Common myeloid progenitor, CD34-positive (primary cell): ENCODE measurements at regions not wholly inside any gene's neighbourhood (a gene's known extent, or its start where the extent isn't known, plus 50 kb on each side); places are given as distances from the start of the nearest gene placed in this dataset.

ENCODE experiments used
- CTCF ChIA-PET: fragments of 350-600 bp; sonication (Branson Sonifier 250); formaldehyde crosslinking; loops from one replicate; lab custom pipeline; 2021; ENCODE audit warnings: antibody characterized with exemption; lab: Charles Lee
- POLR2A ChIA-PET: fragments of 350-600 bp; sonication (Branson Sonifier 250); formaldehyde crosslinking; loops from one replicate; lab custom pipeline; 2021; ENCODE audit warnings: antibody characterized with exemption; lab: Charles Lee
- DNase-seq, 3 donors: peaks; one replicate each; pipeline versions ENCODE4 v3.0.0 to v3.0.0-alpha.2; 2013
- H3K27ac ChIP-seq, 2 experiments: 1 replicate in 1 of 2; 2 replicates in 1 of 2; pipeline ENCODE4 v1.7.0; 2013; ENCODE audit warnings: inconsistent platforms in 2 of 2, low read length in 2 of 2, mild to moderate bottlenecking in 2 of 2, low read depth in 1 of 2, moderate library complexity in 1 of 2; ENCODE audit not compliant: severe bottlenecking in 2 of 2, insufficient read depth in 1 of 2, poor library complexity in 1 of 2
- H3K27me3 ChIP-seq, 5 experiments: replicated peaks in 2 of 5; 1 replicate in 3 of 5; 2 replicates in 2 of 5; pipeline versions ENCODE4 v1.6.1 to v1.7.0; 2013; ENCODE audit warnings: low read length in 4 of 5, mild to moderate bottlenecking in 2 of 5, moderate library complexity in 2 of 5, inconsistent platforms in 1 of 5; ENCODE audit not compliant: insufficient read depth in 5 of 5, control insufficient read depth in 4 of 5
- H3K36me3 ChIP-seq, 4 experiments: 1 replicate in 2 of 4; 2 replicates in 2 of 4; pipeline versions ENCODE4 v1.6.1 to v1.7.0; 2013; ENCODE audit warnings: low read length in 3 of 4, control low read depth in 1 of 4, mild to moderate bottlenecking in 1 of 4; ENCODE audit not compliant: control insufficient read depth in 4 of 4, insufficient read depth in 4 of 4
- H3K4me1 ChIP-seq, 4 experiments: 1 replicate in 3 of 4; 2 replicates in 1 of 4; pipeline versions ENCODE4 v1.6.1 to v1.7.1; 2013; ENCODE audit warnings: low read length in 3 of 4, mild to moderate bottlenecking in 3 of 4, control low read depth in 1 of 4, inconsistent platforms in 1 of 4, moderate library complexity in 1 of 4; ENCODE audit not compliant: control insufficient read depth in 4 of 4, insufficient read depth in 4 of 4; ENCODE audit errors: control extremely low read depth in 1 of 4
- H3K4me3 ChIP-seq, 7 experiments: 1 replicate in 4 of 7; 2 replicates in 3 of 7; pipeline versions ENCODE4 v1.5.1 to v1.7.0; 2013; ENCODE audit warnings: mild to moderate bottlenecking in 7 of 7, low read length in 6 of 7, moderate library complexity in 6 of 7, inconsistent platforms in 2 of 7, low read depth in 2 of 7, control low read depth in 1 of 7; ENCODE audit not compliant: insufficient read depth in 4 of 7, control insufficient read depth in 1 of 7; ENCODE audit errors: extremely low read depth in 1 of 7
- H3K9me3 ChIP-seq, 5 experiments: 1 replicate in 4 of 5; 2 replicates in 1 of 5; pipeline versions ENCODE4 v1.6.1 to v1.7.1; 2013; ENCODE audit warnings: low read length in 4 of 5, mild to moderate bottlenecking in 2 of 5, inconsistent platforms in 1 of 5, low read depth in 1 of 5, moderate library complexity in 1 of 5; ENCODE audit not compliant: control insufficient read depth in 4 of 5, insufficient read depth in 2 of 5; ENCODE audit errors: control extremely low read depth in 1 of 5
- WGBS: methylation state at CpG from one replicate; pipeline ENCODE4 v1.1.5; 2013; ENCODE audit not compliant: insufficient coverage; 5-methylcytosine and 5-hydroxymethylcytosine counted together

GRCh38 chr4:129248621-129249020 is 152.7 kb downstream of the C4orf33 start:
- POLR2A ChIA-PET: no interaction called here
- Histone ChIP-seq H3K9me3 (no peaks in the 10 kb centered on the region), H3K27me3 (no peaks in the 10 kb centered on the region), H3K4me1 (no peaks in the 10 kb centered on the region), H3K4me3 (no peak overlapping the region), H3K27ac (no peak overlapping the region), H3K36me3 (no peaks in the 10 kb centered on the region)
- no peak for DNase-seq
- CTCF ChIA-PET: no interaction called here
- 100% methylated on average over 1 of the region's 1 CpG for WGBS

GRCh38 chr4:129254126-129254525 is 158.2 kb downstream of the C4orf33 start:
- Histone ChIP-seq H3K4me1 (no peaks in the 10 kb centered on the region), H3K36me3 (no peaks in the 10 kb centered on the region), H3K9me3 (no peaks in the 10 kb centered on the region), H3K4me3 (no peak overlapping the region), H3K27ac (no peak overlapping the region), H3K27me3 (no peaks in the 10 kb centered on the region)
- POLR2A ChIA-PET: no interaction called here
- CTCF ChIA-PET: no interaction called here
- DNase-seq: no peak

GRCh38 chr4:129254526-129254925 is 158.6 kb downstream of the C4orf33 start:
- Histone ChIP-seq H3K36me3 (no peaks in the 10 kb centered on the region), H3K9me3 (no peaks in the 10 kb centered on the region), H3K27me3 (no peaks in the 10 kb centered on the region), H3K27ac (no peak overlapping the region), H3K4me1 (no peaks in the 10 kb centered on the region), H3K4me3 (no peak overlapping the region)
- CTCF ChIA-PET: no interaction called here
- no peak for DNase-seq
- POLR2A ChIA-PET: no interaction called here

GRCh38 chr4:129261584-129261983 is 165.6 kb downstream of the C4orf33 start:
- no peak for DNase-seq
- Histone ChIP-seq H3K36me3 (no peaks in the 10 kb centered on the region), H3K9me3 (no peaks in the 10 kb centered on the region), H3K27ac (no peak overlapping the region), H3K27me3 (no peaks in the 10 kb centered on the region), H3K4me3 (no peak overlapping the region), H3K4me1 (no peaks in the 10 kb centered on the region)
- ChIA-PET CTCF (no interaction called here), POLR2A (no interaction called here)
- WGBS: 100% methylated on average over 1 of the region's 2 CpGs

GRCh38 chr4:129264008-129264657 is 168.2 kb downstream of the C4orf33 start:
- no peak overlapping the region for H3K4me3 ChIP-seq
- H3K36me3 ChIP-seq: no peaks in the 10 kb centered on the region
- WGBS: no CpG with 5 or more reads among the region's 1 CpG
- no peaks in the 10 kb centered on the region for H3K27me3 ChIP-seq
- H3K9me3 ChIP-seq: no peaks in the 10 kb centered on the region
- ChIA-PET CTCF (no interaction called here), POLR2A (no interaction called here)
- H3K4me1 ChIP-seq: no peaks in the 10 kb centered on the region
- no peak for DNase-seq
- no peak overlapping the region for H3K27ac ChIP-seq

- ChIA-PET CTCF (no interaction called here), POLR2A (no interaction called here)
- no peaks in the 10 kb centered on the region for H3K4me1 ChIP-seq
- H3K27me3 ChIP-seq: peaks cover 0 to 2% (median 0%) of the 10 kb centered on the region in 5 experiments
- no peak for DNase-seq
- H3K36me3 ChIP-seq: no peaks in the 10 kb centered on the region
- WGBS: 100% methylated on average over 1 of the region's 1 CpG
- H3K4me3 ChIP-seq: no peak overlapping the region
- H3K27ac ChIP-seq: no peak overlapping the region
- H3K9me3 ChIP-seq: no peaks in the 10 kb centered on the region
These were observed 182.9 kb downstream of the C4orf33 start for GRCh38 chr4:129278868-129279267.

- no peak overlapping the region for H3K4me3 ChIP-seq
- no peaks in the 10 kb centered on the region for H3K4me1 ChIP-seq
- DNase-seq: no peak
- CTCF ChIA-PET: no interaction called here
- no peaks in the 10 kb centered on the region for H3K36me3 ChIP-seq
- POLR2A ChIA-PET: no interaction called here
- H3K9me3 ChIP-seq: no peaks in the 10 kb centered on the region
- peaks cover 0 to 2% (median 0%) of the 10 kb centered on the region in 5 experiments for H3K27me3 ChIP-seq
- H3K27ac ChIP-seq: no peak overlapping the region
These were observed 186.3 kb downstream of the C4orf33 start for GRCh38 chr4:129282293-129282692.
